A673 (cell line): ENCODE measurements at regions not wholly inside any gene's neighbourhood (a gene's known extent, or its start where the extent isn't known, plus 50 kb on each side); places are given as distances from the start of the nearest gene placed in this dataset.
A peak's percentile ranks its signal among the peaks of the same experiment; 100 is the strongest.

Source experiments
- BruUV-seq: library from RNA; stranded (reverse); fragments of 400-500 nt; replicated peaks from 2 replicates; lab custom pipeline; 2021; lab: Mats Ljungman, UMichigan
- CTCF ChIA-PET: fragments of 300-600 bp; sonication (Branson Sonifier 250); formaldehyde crosslinking; loops from one replicate; lab custom pipeline; 2022; ENCODE audit warnings: antibody characterized with exemption; lab: Charles Lee
- POLR2A ChIA-PET: fragments of 300-600 bp; sonication (Branson Sonifier 250); formaldehyde crosslinking; loops from one replicate; lab custom pipeline; 2022; ENCODE audit warnings: antibody characterized with exemption; ENCODE audit not compliant: low non-redundant PET; lab: Charles Lee
- DNase-seq: peaks from one replicate; pipeline ENCODE4 v3.0.0-alpha.2; 2015; ENCODE audit warnings: low spot score
- H3K27ac ChIP-seq: fragments of 200-600 bp; sonication (generic); 2 replicates; pipeline ENCODE4 v1.5.1; 2016; ENCODE audit warnings: mixed run types, low read depth, mild to moderate bottlenecking, mixed read lengths, antibody characterized with exemption, low read length; ENCODE audit not compliant: poor library complexity, severe bottlenecking
- H3K27me3 ChIP-seq: fragments of 200-600 bp; sonication (generic); replicated peaks from 2 replicates; pipeline ENCODE4 v1.6.1; 2017; ENCODE audit warnings: mixed run types, low read depth, mild to moderate bottlenecking, mixed read lengths, antibody characterized with exemption, low read length; ENCODE audit not compliant: insufficient read depth, poor library complexity
- H3K36me3 ChIP-seq: fragments of 200-600 bp; sonication (generic); 2 replicates; pipeline ENCODE4 v1.6.1; 2016; ENCODE audit warnings: mixed run types, mild to moderate bottlenecking, mixed read lengths, antibody characterized with exemption, low read length; ENCODE audit not compliant: insufficient read depth, poor library complexity, severe bottlenecking
- H3K4me1 ChIP-seq: fragments of 200-600 bp; sonication (generic); 2 replicates; pipeline ENCODE4 v1.6.1; 2017; ENCODE audit warnings: mixed run types, mild to moderate bottlenecking, mixed read lengths, antibody characterized with exemption, low read length; ENCODE audit not compliant: insufficient read depth, poor library complexity, severe bottlenecking
- H3K4me3 ChIP-seq: fragments of 200-600 bp; sonication (generic); 2 replicates; pipeline ENCODE4 v1.5.1; 2016; ENCODE audit warnings: low read depth, mixed run types, mild to moderate bottlenecking, mixed read lengths, low read length; ENCODE audit not compliant: poor library complexity, severe bottlenecking
- H3K9me3 ChIP-seq: fragments of 200-600 bp; sonication (generic); 2 replicates; pipeline ENCODE4 v1.6.1; 2016; ENCODE audit warnings: mixed run types, low read depth, mild to moderate bottlenecking, mixed read lengths, antibody characterized with exemption, low read length; ENCODE audit not compliant: poor library complexity, severe bottlenecking
- CTCF ChIP-seq: fragments of 300-800, 200-600 bp; sonication (generic); conservative IDR thresholded peaks from 2 replicates; pipeline ENCODE4 v1.5.1; 2017; ENCODE audit warnings: low read depth, mild to moderate bottlenecking, antibody characterized with exemption, low read length, moderate library complexity, mixed read lengths
- EZH2 ChIP-seq: fragments of 200-600 bp; sonication (generic); IDR thresholded peaks from 2 replicates; pipeline ENCODE4 v1.6.1; 2017; ENCODE audit warnings: borderline replicate concordance, low read depth, mild to moderate bottlenecking, mixed read lengths, antibody characterized with exemption, low read length; ENCODE audit not compliant: poor library complexity, severe bottlenecking
- intact Hi-C: fragments of 100-400 bp; cut with micrococcal nuclease; formaldehyde crosslinking; loops from one replicate; pipeline ENCODE4 v1.10.0; 2022; ENCODE audit not compliant: unreplicated experiment

GRCh38 chr1:221437171-221437570, 304.7 kb downstream of the DUSP10 start:
- CTCF ChIA-PET: no interaction called here
- DNase-seq: no peak
- intact Hi-C loops: no loop called here
- Histone ChIP-seq H3K27ac (no peak overlapping the region), H3K27me3 (no peaks in the 10 kb centered on the region), H3K9me3 (no peaks in the 10 kb centered on the region), H3K4me3 (no peak overlapping the region), H3K36me3 (no peaks in the 10 kb centered on the region), H3K4me1 (no peaks in the 10 kb centered on the region)
- BruUV-seq: no TSS peak
- TF ChIP-seq EZH2 (no peak), CTCF (no peak)
- POLR2A ChIA-PET: no interaction called here

GRCh38 chr1:221437926-221438325, 304.0 kb downstream of the DUSP10 start:
- no peaks in the 10 kb centered on the region for H3K36me3 ChIP-seq
- ChIA-PET CTCF (no interaction called here), POLR2A (no interaction called here)
- H3K9me3 ChIP-seq: no peaks in the 10 kb centered on the region
- no peak overlapping the region for H3K4me3 ChIP-seq
- H3K4me1 ChIP-seq: no peaks in the 10 kb centered on the region
- DNase-seq: no peak
- intact Hi-C loops: no loop called here
- TF ChIP-seq CTCF: no peak
- no peak for TF ChIP-seq EZH2
- no peak overlapping the region for H3K27ac ChIP-seq
- H3K27me3 ChIP-seq: no peaks in the 10 kb centered on the region
- BruUV-seq: no TSS peak

- BruUV-seq: no TSS peak
- intact Hi-C loops: no loop called here
- Histone ChIP-seq H3K36me3 (no peaks in the 10 kb centered on the region), H3K27ac (no peak overlapping the region), H3K27me3 (no peaks in the 10 kb centered on the region), H3K4me1 (no peaks in the 10 kb centered on the region), H3K9me3 (no peaks in the 10 kb centered on the region), H3K4me3 (no peak overlapping the region)
- ChIA-PET CTCF (interaction anchor here (0.9 kb wide), 1 partner anchor 175 kb away, joined by 5 read pairs; no protein-coding TSS in a partner anchor), POLR2A (no interaction called here)
- no peak for TF ChIP-seq CTCF
- no peak for TF ChIP-seq EZH2
- DNase-seq: peak; percentile 33
Measured at GRCh38 chr1:221439008-221439746, 302.7 kb downstream of the DUSP10 start.
